ENCODE measurements at regions not wholly inside any gene's neighbourhood (a gene's known extent, or its start where the extent isn't known, plus 50 kb on each side); places are given as distances from the start of the nearest gene placed in this dataset.
A peak's percentile ranks its signal among the peaks of the same experiment; 100 is the strongest.

DNA sequence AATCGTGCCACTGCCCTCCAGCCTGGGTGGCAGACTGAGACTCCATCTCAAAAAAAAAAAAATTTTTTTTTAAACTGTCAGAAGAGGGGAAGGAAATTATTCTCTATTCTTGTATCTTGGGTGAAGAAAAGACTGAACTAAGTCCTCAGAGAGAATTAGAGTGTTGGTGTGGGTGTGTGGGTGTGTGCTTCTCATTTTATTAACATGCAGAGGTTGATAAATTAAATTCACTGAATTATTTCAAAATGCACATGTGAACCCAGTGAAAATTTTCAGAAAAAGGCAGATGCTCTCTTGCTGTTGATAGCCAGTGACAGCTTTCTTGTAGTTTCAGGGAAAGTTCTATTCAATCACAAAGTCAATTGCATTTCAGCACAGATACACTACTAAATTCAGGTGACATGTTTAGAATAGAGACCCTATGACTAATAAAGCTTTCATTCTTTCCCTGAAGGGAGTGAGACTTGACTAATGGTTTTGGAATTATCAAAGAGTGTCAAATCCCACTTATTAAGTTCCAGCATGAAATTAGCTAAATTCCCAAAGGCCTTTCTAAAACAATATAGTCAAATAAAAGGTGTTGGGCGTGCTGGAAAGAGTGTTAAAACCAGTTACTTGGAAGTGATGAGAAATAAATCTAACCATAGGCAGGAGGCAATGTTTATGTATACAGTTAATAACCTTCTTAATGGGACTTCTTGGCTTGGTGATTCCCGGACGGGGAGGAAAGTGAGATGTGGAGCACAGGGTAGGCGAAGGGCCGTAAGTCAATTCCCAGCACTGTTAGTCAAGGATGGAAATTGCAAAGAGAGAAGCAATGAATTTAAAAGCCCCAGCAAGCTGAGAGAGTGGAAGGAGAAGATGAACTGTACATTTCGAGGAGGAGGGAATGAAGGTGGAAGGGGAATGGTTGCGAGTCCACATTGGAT lies 103.2 kb upstream of the SPATA31D4 start:
- no peaks in the 10 kb centered on the region for H3K9me3 ChIP-seq (ENCODE audit: low read depth, low read length)
- DNase-seq (ENCODE audit: insufficient read length, low spot score, missing footprints): no peak
- H3K4me1 ChIP-seq (ENCODE audit: insufficient read depth, low read length): peaks cover 8% of the 10 kb centered on the region
- H3K4me2 ChIP-seq (ENCODE audit: insufficient read depth, low read length): no peak overlapping the region
- H3K4me3 ChIP-seq (ENCODE audit: insufficient read depth, low read length): no peak overlapping the region
- H3K27ac ChIP-seq (ENCODE audit: low read depth, low read length): no peak overlapping the region
- H3K27me3 ChIP-seq (ENCODE audit: insufficient read depth, low read length): peaks cover 18% of the 10 kb centered on the region
- H4K20me1 ChIP-seq (ENCODE audit: insufficient read depth, low read length): no peaks in the 10 kb centered on the region
- H2AFZ ChIP-seq (ENCODE audit: low read length): no peak overlapping the region
- H3K79me2 ChIP-seq (ENCODE audit: insufficient read depth, low read length): no peaks in the 10 kb centered on the region
- TF ChIP-seq, protein P1, sequence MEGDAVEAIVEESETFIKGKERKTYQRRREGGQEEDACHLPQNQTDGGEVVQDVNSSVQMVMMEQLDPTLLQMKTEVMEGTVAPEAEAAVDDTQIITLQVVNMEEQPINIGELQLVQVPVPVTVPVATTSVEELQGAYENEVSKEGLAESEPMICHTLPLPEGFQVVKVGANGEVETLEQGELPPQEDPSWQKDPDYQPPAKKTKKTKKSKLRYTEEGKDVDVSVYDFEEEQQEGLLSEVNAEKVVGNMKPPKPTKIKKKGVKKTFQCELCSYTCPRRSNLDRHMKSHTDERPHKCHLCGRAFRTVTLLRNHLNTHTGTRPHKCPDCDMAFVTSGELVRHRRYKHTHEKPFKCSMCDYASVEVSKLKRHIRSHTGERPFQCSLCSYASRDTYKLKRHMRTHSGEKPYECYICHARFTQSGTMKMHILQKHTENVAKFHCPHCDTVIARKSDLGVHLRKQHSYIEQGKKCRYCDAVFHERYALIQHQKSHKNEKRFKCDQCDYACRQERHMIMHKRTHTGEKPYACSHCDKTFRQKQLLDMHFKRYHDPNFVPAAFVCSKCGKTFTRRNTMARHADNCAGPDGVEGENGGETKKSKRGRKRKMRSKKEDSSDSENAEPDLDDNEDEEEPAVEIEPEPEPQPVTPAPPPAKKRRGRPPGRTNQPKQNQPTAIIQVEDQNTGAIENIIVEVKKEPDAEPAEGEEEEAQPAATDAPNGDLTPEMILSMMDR (IDR thresholded peaks at IDR 0.05; ENCODE audit: extremely low read depth, low read depth, low read length): no peak
- H3K36me3 ChIP-seq (ENCODE audit: insufficient read depth, low read length): no peaks in the 10 kb centered on the region

DNA sequence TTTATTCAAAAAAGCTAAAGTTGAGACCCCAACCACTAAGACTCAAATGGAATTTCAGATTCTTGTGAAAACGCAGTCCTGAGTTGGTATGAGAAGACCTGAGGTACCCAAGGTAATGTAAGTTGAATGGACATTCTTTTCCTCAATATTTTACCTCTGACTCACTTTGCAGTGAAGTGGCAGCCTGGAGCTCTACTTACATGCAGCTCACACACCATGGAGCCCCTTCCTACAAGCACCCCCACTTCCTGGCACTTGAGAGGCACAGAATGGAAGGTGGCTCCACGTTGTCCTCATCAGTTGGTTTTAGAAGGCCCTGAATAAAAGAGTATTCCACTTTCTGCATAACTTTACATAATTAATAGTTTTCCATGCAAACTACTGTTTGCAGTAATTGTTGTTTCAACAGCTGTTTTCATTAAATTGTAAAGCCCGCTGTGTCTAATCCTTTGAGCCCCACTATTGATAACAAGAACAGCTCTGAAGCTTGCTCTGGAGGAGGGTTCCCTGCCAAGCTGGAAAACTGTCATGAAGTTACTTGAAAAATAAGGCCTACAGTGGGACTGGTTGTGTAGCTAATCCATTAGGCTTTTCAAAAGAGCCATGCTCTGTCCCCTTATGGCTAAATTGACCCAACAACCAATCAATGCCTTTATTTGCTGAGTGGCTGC lies 102.2 kb upstream of the SPATA31D4 start:
- Histone ChIP-seq H3K4me3 (ENCODE audit: insufficient read depth, low read length) (no peak overlapping the region), H3K4me2 (ENCODE audit: insufficient read depth, low read length) (no peak overlapping the region), H3K9me3 (ENCODE audit: low read depth, low read length) (no peaks in the 10 kb centered on the region), H3K79me2 (ENCODE audit: insufficient read depth, low read length) (no peaks in the 10 kb centered on the region), H2AFZ (ENCODE audit: low read length) (no peak overlapping the region), H3K27ac (ENCODE audit: low read depth, low read length) (no peak overlapping the region), H3K27me3 (ENCODE audit: insufficient read depth, low read length) (peaks cover 20% of the 10 kb centered on the region), H3K4me1 (ENCODE audit: insufficient read depth, low read length) (no peaks in the 10 kb centered on the region), H3K36me3 (ENCODE audit: insufficient read depth, low read length) (no peaks in the 10 kb centered on the region), H4K20me1 (ENCODE audit: insufficient read depth, low read length) (no peaks in the 10 kb centered on the region)
- TF ChIP-seq, protein P1 (IDR thresholded peaks at IDR 0.05; ENCODE audit: extremely low read depth, low read depth, low read length): no peak
- peak; percentile 75 for DNase-seq (ENCODE audit: insufficient read length, low spot score, missing footprints)

DNA sequence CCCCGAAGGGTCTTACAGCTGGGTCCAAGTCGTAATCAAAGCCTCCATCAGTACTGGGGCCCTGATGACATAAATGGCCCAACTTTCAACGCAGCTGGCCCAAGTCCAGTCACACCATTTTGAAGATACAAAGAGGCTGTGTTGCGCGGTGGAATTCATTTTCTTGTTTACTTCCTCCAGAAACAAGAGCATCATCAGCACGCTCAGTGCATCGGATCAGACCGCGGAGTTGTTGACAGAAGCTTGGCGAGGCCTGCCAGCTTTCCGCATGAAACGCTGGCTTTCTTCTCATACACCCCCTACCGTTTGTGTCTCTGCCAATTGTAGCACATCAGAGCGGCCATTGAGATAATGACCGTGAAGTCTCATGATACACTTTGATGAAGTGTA lies 101.7 kb upstream of the SPATA31D4 start:
- no peaks in the 10 kb centered on the region for H3K79me2 ChIP-seq (ENCODE audit: insufficient read depth, low read length)
- H3K4me1 ChIP-seq (ENCODE audit: insufficient read depth, low read length): no peaks in the 10 kb centered on the region
- TF ChIP-seq, protein P1 (IDR thresholded peaks at IDR 0.05; ENCODE audit: extremely low read depth, low read depth, low read length): no peak
- no peak overlapping the region for H2AFZ ChIP-seq (ENCODE audit: low read length)
- H3K4me2 ChIP-seq (ENCODE audit: insufficient read depth, low read length): no peak overlapping the region
- no peak overlapping the region for H3K27ac ChIP-seq (ENCODE audit: low read depth, low read length)
- no peaks in the 10 kb centered on the region for H3K36me3 ChIP-seq (ENCODE audit: insufficient read depth, low read length)
- peaks cover 20% of the 10 kb centered on the region for H3K27me3 ChIP-seq (ENCODE audit: insufficient read depth, low read length)
- H4K20me1 ChIP-seq (ENCODE audit: insufficient read depth, low read length): no peaks in the 10 kb centered on the region
- H3K4me3 ChIP-seq (ENCODE audit: insufficient read depth, low read length): no peak overlapping the region
- no peaks in the 10 kb centered on the region for H3K9me3 ChIP-seq (ENCODE audit: low read depth, low read length)
- DNase-seq (ENCODE audit: insufficient read length, low spot score, missing footprints): no peak
